PC-9 (cell line): ENCODE measurements at regions not wholly inside any gene's neighbourhood (a gene's known extent, or its start where the extent isn't known, plus 50 kb on each side); places are given as distances from the start of the nearest gene placed in this dataset.

Experiments used
- BruUV-seq: library from RNA; stranded (reverse); fragments of 400-500 nt; replicated peaks from 2 replicates; lab custom pipeline; 2021; lab: Mats Ljungman, UMichigan
- CTCF ChIA-PET: fragments of 300-600 bp; sonication (Branson Sonifier 250); formaldehyde crosslinking; loops from one replicate; lab custom pipeline; 2022; ENCODE audit warnings: antibody characterized with exemption; lab: Charles Lee
- POLR2A ChIA-PET: fragments of 300-600 bp; sonication (Branson Sonifier 250); formaldehyde crosslinking; loops from one replicate; lab custom pipeline; 2022; ENCODE audit warnings: antibody characterized with exemption; ENCODE audit not compliant: unreplicated experiment; lab: Charles Lee
- DNase-seq, 2 experiments: peaks; one replicate each; pipeline versions ENCODE4 v3.0.0 to v3.0.0-alpha.2; 2015 to 2022; ENCODE audit warnings: mixed read lengths in 1 of 2
- H2AFZ ChIP-seq: fragments of 200-600 bp; sonication (generic); 2 replicates; pipeline ENCODE4 v1.8.1; 2017; ENCODE audit warnings: antibody characterized with exemption
- H3F3A ChIP-seq: fragments of 200-600 bp; sonication (generic); 2 replicates; pipeline ENCODE4 v1.8.1; 2017; ENCODE audit warnings: antibody characterized with exemption, mild to moderate bottlenecking, low read depth; ENCODE audit not compliant: insufficient read depth
- H3K27ac ChIP-seq: fragments of 200-600 bp; sonication (generic); 2 replicates; pipeline ENCODE4 v1.6.1; 2016; ENCODE audit warnings: mixed run types
- H3K27me3 ChIP-seq: fragments of 200-600 bp; sonication (generic); 2 replicates; pipeline ENCODE4 v1.6.1; 2016; ENCODE audit warnings: low read depth, mixed run types; ENCODE audit not compliant: insufficient read depth
- H3K36me3 ChIP-seq: fragments of 200-600 bp; sonication (generic); 2 replicates; pipeline ENCODE4 v1.6.1; 2016; ENCODE audit warnings: low read depth, mixed run types
- H3K4me1 ChIP-seq: fragments of 200-600 bp; sonication (generic); replicated peaks from 2 replicates; pipeline ENCODE4 v1.6.1; 2016; ENCODE audit warnings: mixed run types; ENCODE audit not compliant: insufficient read depth
- H3K4me2 ChIP-seq: fragments of 200-600 bp; sonication (generic); 2 replicates; pipeline ENCODE4 v1.6.1; 2017; ENCODE audit warnings: mixed run types
- H3K4me3 ChIP-seq: fragments of 200-600 bp; sonication (generic); 2 replicates; pipeline ENCODE4 v1.6.1; 2016; ENCODE audit warnings: mixed run types
- H3K79me2 ChIP-seq: fragments of 200-600 bp; sonication (generic); 2 replicates; pipeline ENCODE4 v1.6.1; 2017; ENCODE audit warnings: low read depth, mixed run types
- H3K9me2 ChIP-seq: fragments of 200-600 bp; sonication (generic); 2 replicates; pipeline ENCODE4 v1.8.1; 2017; ENCODE audit warnings: mild to moderate bottlenecking; ENCODE audit not compliant: insufficient read depth
- H3K9me3 ChIP-seq: fragments of 200-600 bp; sonication (generic); 2 replicates; pipeline ENCODE4 v1.8.1; 2016; ENCODE audit warnings: low read depth; ENCODE audit not compliant: insufficient read depth
- H4K20me1 ChIP-seq: fragments of 200-600 bp; sonication (generic); 2 replicates; pipeline ENCODE4 v1.8.1; 2017; ENCODE audit not compliant: insufficient read depth
- CTCF ChIP-seq: fragments of 200-600 bp; sonication (generic); conservative IDR thresholded peaks from 2 replicates; pipeline ENCODE4 v1.6.1; 2017; ENCODE audit warnings: mixed run types, antibody characterized with exemption, mild to moderate bottlenecking, moderate library complexity
- EZH2 ChIP-seq: fragments of 200-600 bp; sonication (generic); IDR thresholded peaks from 2 replicates; pipeline ENCODE4 v1.8.0; 2017; ENCODE audit warnings: antibody characterized with exemption, low read depth
- intact Hi-C: fragments of 100-400 bp; cut with micrococcal nuclease; formaldehyde crosslinking; loops from one replicate; pipeline ENCODE4 v1.10.0; 2022; ENCODE audit not compliant: unreplicated experiment

- BruUV-seq = no TSS peak
- Histone ChIP-seq H3F3A (no peaks in the 10 kb centered on the region), H3K27me3 (0 out of 2 replicates have a peak, but pooled peaks cover 3% of the 10 kb centered on the region), H3K27ac (no peak overlapping the region), H3K4me1 (no peaks in the 10 kb centered on the region), H3K36me3 (no peaks in the 10 kb centered on the region), H3K9me2 (no peaks in the 10 kb centered on the region), H3K9me3 (no peaks in the 10 kb centered on the region), H4K20me1 (no peaks in the 10 kb centered on the region), H3K4me3 (no peak overlapping the region), H3K79me2 (no peaks in the 10 kb centered on the region), H3K4me2 (no peak overlapping the region), H2AFZ (no peak overlapping the region)
- no peak for DNase-seq
- intact Hi-C loops = no loop called here
- TF ChIP-seq EZH2 = no peak
- no peak for TF ChIP-seq CTCF
- POLR2A ChIA-PET = no interaction called here
- CTCF ChIA-PET = no interaction called here
Observed at GRCh38 chr10:117751259-117751658, 208.7 kb downstream of the EMX2 start.

GRCh38 chr10:117752103-117752502, 209.6 kb downstream of the EMX2 start:
- intact Hi-C loops = no loop called here
- Histone ChIP-seq H4K20me1 (no peaks in the 10 kb centered on the region), H3K9me2 (no peaks in the 10 kb centered on the region), H3K27me3 (0 out of 2 replicates have a peak, but pooled peaks cover 3% of the 10 kb centered on the region), H3K79me2 (no peaks in the 10 kb centered on the region), H3K4me3 (no peak overlapping the region), H3K4me2 (no peak overlapping the region), H2AFZ (no peak overlapping the region), H3F3A (no peaks in the 10 kb centered on the region), H3K4me1 (no peaks in the 10 kb centered on the region), H3K27ac (no peak overlapping the region), H3K36me3 (no peaks in the 10 kb centered on the region), H3K9me3 (no peaks in the 10 kb centered on the region)
- no TSS peak for BruUV-seq
- DNase-seq = no peak
- TF ChIP-seq CTCF = no peak
- TF ChIP-seq EZH2 = no peak
- POLR2A ChIA-PET = no interaction called here
- CTCF ChIA-PET = no interaction called here

GRCh38 chr10:117754770-117755658, 212.5 kb downstream of the EMX2 start:
- DNase-seq = no peak

More at GRCh38 chr10:117754770-117755658, 212.5 kb downstream of the EMX2 start:
- H3K79me2 ChIP-seq = no peaks in the 10 kb centered on the region
- H3K27ac ChIP-seq = no peak overlapping the region
- no peaks in the 10 kb centered on the region for H3K9me2 ChIP-seq
- no peaks in the 10 kb centered on the region for H3K36me3 ChIP-seq
- no peak for TF ChIP-seq EZH2
- TF ChIP-seq CTCF = no peak
- intact Hi-C loops = no loop called here
- H3K27me3 ChIP-seq = peaks cover 8% of the 10 kb centered on the region; the same call in 1 of the 2 replicates
- POLR2A ChIA-PET = no interaction called here
- no peaks in the 10 kb centered on the region for H3K4me1 ChIP-seq
- H3K4me3 ChIP-seq = no peak overlapping the region
- no peak overlapping the region for H3K4me2 ChIP-seq
- no TSS peak for BruUV-seq
- CTCF ChIA-PET = no interaction called here
- H3K9me3 ChIP-seq = no peaks in the 10 kb centered on the region
- no peaks in the 10 kb centered on the region for H4K20me1 ChIP-seq
- no peak overlapping the region for H2AFZ ChIP-seq
- H3F3A ChIP-seq = no peaks in the 10 kb centered on the region
